ENCODE measurements at regions not wholly inside any gene's neighbourhood (a gene's known extent, or its start where the extent isn't known, plus 50 kb on each side); places are given as distances from the start of the nearest gene placed in this dataset.

DNA sequence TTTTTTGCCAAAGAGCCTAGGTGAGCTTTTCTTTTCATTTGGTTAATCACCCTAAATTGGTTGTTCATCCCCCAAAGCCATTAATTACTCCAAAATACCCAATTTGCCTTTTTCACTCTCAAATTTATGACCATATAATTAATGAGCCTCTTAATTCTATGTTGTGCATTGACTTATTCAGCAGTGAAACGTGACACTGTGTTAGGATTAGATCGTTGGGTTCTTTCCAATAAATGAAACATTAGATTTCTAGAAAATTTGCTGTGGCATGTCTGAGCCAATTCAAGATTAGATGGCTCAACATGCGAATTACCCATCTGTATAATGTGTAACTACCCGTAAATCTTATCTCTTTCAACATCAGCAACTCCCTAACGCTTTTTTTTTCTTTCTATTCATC is 273.4 kb downstream of the BMP4 start:
- TF ChIP-seq, protein P1, sequence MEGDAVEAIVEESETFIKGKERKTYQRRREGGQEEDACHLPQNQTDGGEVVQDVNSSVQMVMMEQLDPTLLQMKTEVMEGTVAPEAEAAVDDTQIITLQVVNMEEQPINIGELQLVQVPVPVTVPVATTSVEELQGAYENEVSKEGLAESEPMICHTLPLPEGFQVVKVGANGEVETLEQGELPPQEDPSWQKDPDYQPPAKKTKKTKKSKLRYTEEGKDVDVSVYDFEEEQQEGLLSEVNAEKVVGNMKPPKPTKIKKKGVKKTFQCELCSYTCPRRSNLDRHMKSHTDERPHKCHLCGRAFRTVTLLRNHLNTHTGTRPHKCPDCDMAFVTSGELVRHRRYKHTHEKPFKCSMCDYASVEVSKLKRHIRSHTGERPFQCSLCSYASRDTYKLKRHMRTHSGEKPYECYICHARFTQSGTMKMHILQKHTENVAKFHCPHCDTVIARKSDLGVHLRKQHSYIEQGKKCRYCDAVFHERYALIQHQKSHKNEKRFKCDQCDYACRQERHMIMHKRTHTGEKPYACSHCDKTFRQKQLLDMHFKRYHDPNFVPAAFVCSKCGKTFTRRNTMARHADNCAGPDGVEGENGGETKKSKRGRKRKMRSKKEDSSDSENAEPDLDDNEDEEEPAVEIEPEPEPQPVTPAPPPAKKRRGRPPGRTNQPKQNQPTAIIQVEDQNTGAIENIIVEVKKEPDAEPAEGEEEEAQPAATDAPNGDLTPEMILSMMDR (conservative IDR thresholded peaks at IDR 0.05), result no peak
- no peak overlapping the region for H3K4me3 Mint-ChIP-seq
- H3K36me3 Mint-ChIP-seq, result no peaks in the 10 kb centered on the region
- no peaks in the 10 kb centered on the region for H3K4me1 Mint-ChIP-seq (ENCODE audit: unreplicated experiment)
- no peaks in the 10 kb centered on the region for H3K9me3 Mint-ChIP-seq
- DNase-seq (ENCODE audit: extremely low spot score, unreplicated experiment), result no peak
- no peak overlapping the region for H3K27ac Mint-ChIP-seq
- H3K27me3 Mint-ChIP-seq, result no peaks in the 10 kb centered on the region

DNA sequence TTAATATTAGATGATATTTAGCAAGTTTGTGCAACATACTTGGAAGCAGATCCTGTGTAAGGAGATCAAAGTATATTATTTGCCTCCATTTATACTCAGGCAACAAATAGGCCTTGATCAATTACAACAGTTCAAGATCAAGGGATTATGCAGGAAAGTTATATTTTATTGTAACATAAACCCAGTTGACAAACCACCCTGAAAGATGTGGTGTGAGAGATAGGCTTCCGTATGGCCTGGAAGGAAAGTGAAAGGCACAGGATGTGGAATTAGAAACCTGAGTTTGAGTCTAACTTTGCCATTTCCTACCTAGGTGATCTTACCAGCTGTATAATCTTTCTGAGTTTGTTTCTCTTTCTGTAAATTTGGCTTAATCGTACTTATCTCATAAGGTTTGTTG is 284.1 kb downstream of the BMP4 start:
- no peak overlapping the region for H3K27ac Mint-ChIP-seq
- TF ChIP-seq, protein P1 (conservative IDR thresholded peaks at IDR 0.05), result no peak
- H3K9me3 Mint-ChIP-seq, result no peaks in the 10 kb centered on the region
- no peaks in the 10 kb centered on the region for H3K36me3 Mint-ChIP-seq
- DNase-seq (ENCODE audit: extremely low spot score, unreplicated experiment), result no peak
- H3K27me3 Mint-ChIP-seq, result no peaks in the 10 kb centered on the region
- H3K4me1 Mint-ChIP-seq (ENCODE audit: unreplicated experiment), result no peaks in the 10 kb centered on the region
- no peak overlapping the region for H3K4me3 Mint-ChIP-seq

DNA sequence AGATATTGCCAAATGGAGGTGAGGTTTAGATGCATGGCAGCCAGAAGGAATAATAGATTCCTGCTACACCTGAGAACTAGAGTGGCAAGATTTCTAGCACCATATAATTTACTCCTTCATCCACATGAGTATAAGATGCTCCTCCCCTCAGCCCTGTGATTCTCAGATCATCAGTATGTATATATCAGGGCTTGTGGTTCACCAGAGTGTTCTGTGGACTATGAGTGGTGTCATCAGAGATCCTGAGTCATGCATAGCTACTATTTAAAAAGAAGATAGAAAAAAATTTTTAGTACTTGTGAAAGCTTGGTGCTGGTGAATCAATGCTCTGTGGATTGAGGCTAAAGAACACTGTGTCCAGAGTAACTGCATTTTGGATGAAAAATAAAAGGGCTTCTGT is 285.9 kb downstream of the BMP4 start:
- no peak overlapping the region for H3K4me3 Mint-ChIP-seq
- H3K9me3 Mint-ChIP-seq, result no peaks in the 10 kb centered on the region
- H3K27ac Mint-ChIP-seq, result no peak overlapping the region
- no peaks in the 10 kb centered on the region for H3K4me1 Mint-ChIP-seq (ENCODE audit: unreplicated experiment)
- no peaks in the 10 kb centered on the region for H3K36me3 Mint-ChIP-seq
- no peaks in the 10 kb centered on the region for H3K27me3 Mint-ChIP-seq
- TF ChIP-seq, protein P1 (conservative IDR thresholded peaks at IDR 0.05), result no peak
- no peak for DNase-seq (ENCODE audit: extremely low spot score, unreplicated experiment)

DNA sequence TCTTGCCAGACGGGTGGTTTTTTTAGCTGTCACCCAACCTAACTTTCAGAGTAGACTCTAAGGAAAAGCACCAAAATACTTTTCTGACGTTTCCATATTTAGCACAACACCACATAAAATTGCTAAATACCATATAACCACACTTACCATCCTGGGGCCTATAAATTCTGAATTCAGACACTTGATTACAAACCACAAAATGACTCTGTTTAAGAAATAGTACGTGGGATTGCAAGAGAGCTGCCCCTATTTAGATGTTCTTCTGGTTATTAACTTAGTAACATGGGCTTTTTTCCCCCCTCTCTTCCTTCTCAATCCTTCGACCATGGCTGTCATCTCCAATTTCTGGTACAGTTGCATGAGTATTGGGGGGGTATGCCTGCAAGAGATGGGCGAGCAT is 287.7 kb downstream of the BMP4 start:
- Mint-ChIP-seq H3K4me1 (ENCODE audit: unreplicated experiment) (no peaks in the 10 kb centered on the region), H3K9me3 (no peaks in the 10 kb centered on the region), H3K27me3 (no peaks in the 10 kb centered on the region), H3K4me3 (no peak overlapping the region), H3K36me3 (no peaks in the 10 kb centered on the region), H3K27ac (no peak overlapping the region)
- TF ChIP-seq, protein P1 (conservative IDR thresholded peaks at IDR 0.05), result no peak
- DNase-seq (ENCODE audit: extremely low spot score, unreplicated experiment), result no peak

DNA sequence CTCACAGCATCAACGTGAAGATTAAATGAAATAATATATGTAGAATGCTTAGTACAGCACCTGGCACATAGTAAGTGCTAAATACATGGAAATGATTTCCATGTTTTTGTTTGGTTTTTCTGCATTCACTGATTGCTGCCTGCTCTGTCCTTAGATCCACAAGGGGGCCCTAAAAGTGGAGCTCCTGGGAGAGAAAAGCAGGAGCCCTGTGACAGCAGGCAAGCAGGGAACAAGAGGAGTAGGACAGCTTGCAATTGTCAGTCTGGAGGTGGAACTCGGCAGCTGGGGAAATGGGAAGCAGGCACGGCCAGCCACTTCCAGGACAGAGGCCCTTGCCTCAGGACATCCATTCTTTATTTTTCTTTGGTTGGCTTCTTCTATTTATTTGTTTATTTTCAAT is 292.9 kb downstream of the BMP4 start:
- H3K27ac Mint-ChIP-seq, result no peak overlapping the region
- H3K4me1 Mint-ChIP-seq (ENCODE audit: unreplicated experiment), result no peaks in the 10 kb centered on the region
- no peak overlapping the region for H3K4me3 Mint-ChIP-seq
- H3K9me3 Mint-ChIP-seq, result no peaks in the 10 kb centered on the region
- no peak for DNase-seq (ENCODE audit: extremely low spot score, unreplicated experiment)
- TF ChIP-seq, protein P1 (conservative IDR thresholded peaks at IDR 0.05), result peak; percentile 58
- no peaks in the 10 kb centered on the region for H3K27me3 Mint-ChIP-seq
- H3K36me3 Mint-ChIP-seq, result no peaks in the 10 kb centered on the region
